ENCODE measurements at regions not wholly inside any gene's neighbourhood (a gene's known extent, or its start where the extent isn't known, plus 50 kb on each side); places are given as distances from the start of the nearest gene placed in this dataset.
A peak's percentile ranks its signal among the peaks of the same experiment; 100 is the strongest.
"Not testable (repeated sequence)": the region's sequence is repeated elsewhere in the genome, so short reads cannot be mapped to it uniquely, and the experiment has no call there.

DNA sequence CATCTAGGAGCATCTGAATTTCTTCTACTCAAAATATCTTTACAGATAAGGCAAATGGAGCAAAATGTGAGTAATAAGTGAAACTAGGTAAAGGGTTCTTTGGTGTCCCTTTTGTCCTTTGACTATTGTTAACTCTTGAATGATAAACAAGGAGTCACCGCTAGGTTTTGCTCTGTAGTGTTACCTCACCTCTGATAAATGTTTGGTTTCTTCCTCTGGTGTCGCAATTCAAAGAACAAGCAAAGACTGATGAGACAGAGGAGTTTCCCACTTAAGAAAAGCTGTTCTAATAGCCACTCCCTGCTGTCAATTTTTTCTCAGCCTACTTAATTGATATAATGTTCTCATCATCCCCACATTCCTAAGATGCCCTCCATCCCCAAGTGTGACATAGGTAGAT lies 925.9 kb downstream of the IGSF11 start:
- no peak overlapping the region for H3K27ac ChIP-seq
- no peaks in the 10 kb centered on the region for H3K9me3 ChIP-seq (replicated peaks in 1 of 11)

DNA sequence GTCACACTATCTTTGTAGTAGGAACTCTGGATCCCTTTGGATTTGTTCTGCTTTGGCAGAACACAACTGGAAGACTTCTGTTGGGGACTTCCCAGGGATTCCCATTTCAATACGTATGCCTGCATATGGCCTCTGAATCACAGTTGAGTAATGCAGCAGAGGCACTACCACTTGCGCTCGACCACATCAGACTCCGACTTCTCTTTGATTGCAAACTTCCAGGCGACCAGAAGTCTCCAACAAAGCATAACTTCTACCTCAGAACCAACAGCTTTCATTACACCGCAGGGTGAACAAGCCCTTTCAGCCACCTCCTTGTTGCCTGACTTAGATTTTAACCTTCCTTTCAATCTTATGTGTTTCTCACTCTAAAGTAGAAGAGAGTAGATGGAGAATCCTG lies 924.4 kb downstream of the IGSF11 start:
- no peak overlapping the region for H3K9ac ChIP-seq
- no peaks in the 10 kb centered on the region for H3K27me3 ChIP-seq
- H3K4me2 ChIP-seq: no peak overlapping the region
- no peaks in the 10 kb centered on the region for H3K9me3 ChIP-seq (replicated peaks in 1 of 11)
- TF ChIP-seq Cebpa-rat (IDR thresholded peaks at IDR 0.05): no peak
- H3K4me1 ChIP-seq: no peaks in the 10 kb centered on the region
- H3K36me3 ChIP-seq: no peaks in the 10 kb centered on the region
- no peaks in the 10 kb centered on the region for H4K20me1 ChIP-seq
- no peak overlapping the region for H3K27ac ChIP-seq
- H3K4me3 ChIP-seq: no peak overlapping the region

More for the DNA sequence above, 925.9 kb downstream of the IGSF11 start:
- H4K20me1 ChIP-seq: no peaks in the 10 kb centered on the region
- H3K4me3 ChIP-seq: no peak overlapping the region
- no peaks in the 10 kb centered on the region for H3K27me3 ChIP-seq
- TF ChIP-seq Cebpa-rat (IDR thresholded peaks at IDR 0.05): no peak
- H3K9ac ChIP-seq: no peak overlapping the region
- no peak overlapping the region for H3K4me2 ChIP-seq
- no peaks in the 10 kb centered on the region for H3K4me1 ChIP-seq
- no peaks in the 10 kb centered on the region for H3K36me3 ChIP-seq

DNA sequence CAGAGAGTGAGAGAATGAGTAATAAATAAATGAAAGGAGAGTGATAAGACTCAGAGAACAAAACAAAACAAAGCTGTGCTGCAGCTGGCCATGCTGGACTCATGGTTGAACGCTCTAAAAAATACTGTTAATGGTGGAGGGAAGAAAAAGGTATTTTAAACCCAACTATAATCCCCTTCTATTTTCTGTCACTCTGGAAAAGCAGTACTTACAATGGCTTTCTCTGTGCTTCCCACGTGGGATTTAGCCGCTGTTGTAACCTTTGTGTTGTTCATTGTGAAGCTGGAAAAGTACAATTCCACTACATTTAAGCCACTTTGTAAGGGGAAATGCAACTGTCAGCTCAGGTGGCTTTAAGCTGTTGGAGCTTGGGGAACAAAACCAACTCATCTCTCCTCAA lies 917.7 kb downstream of the IGSF11 start:
- H3K36me3 ChIP-seq: no peaks in the 10 kb centered on the region
- H3K27ac ChIP-seq: no peak overlapping the region

DNA sequence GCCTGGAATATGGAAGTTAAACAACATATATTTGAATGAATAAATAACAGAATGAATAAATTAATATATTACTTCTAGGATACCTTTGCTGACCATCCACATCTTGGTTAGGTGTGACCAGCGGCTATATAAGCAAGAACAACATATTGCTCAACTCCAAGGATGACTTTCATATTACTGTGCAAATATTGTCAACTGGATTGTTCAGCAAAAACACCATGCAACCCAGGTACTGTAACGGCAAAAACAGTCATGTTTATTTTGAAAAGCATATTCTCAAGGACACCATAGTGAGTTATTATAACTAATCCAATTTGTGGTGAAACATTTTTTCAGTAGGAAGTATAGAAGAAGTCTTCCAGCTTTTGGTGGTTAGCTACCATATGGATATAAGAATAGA lies 907.9 kb downstream of the IGSF11 start:
- H3K36me3 ChIP-seq: no peaks in the 10 kb centered on the region
- no peak for TF ChIP-seq Cebpa-rat (IDR thresholded peaks at IDR 0.05)
- no peak overlapping the region for H3K4me3 ChIP-seq
- no peaks in the 10 kb centered on the region for H3K27me3 ChIP-seq
- no peaks in the 10 kb centered on the region for H4K20me1 ChIP-seq
- no peak overlapping the region for H3K9ac ChIP-seq
- no peaks in the 10 kb centered on the region for H3K9me3 ChIP-seq (replicated peaks in 1 of 11)
- no peaks in the 10 kb centered on the region for H3K4me1 ChIP-seq
- no peak overlapping the region for H3K27ac ChIP-seq
- no peak overlapping the region for H3K4me2 ChIP-seq

More for the DNA sequence above, 917.7 kb downstream of the IGSF11 start:
- H3K4me1 ChIP-seq: no peaks in the 10 kb centered on the region
- no peaks in the 10 kb centered on the region for H3K27me3 ChIP-seq
- no peak overlapping the region for H3K4me3 ChIP-seq
- H3K4me2 ChIP-seq: no peak overlapping the region
- no peaks in the 10 kb centered on the region for H4K20me1 ChIP-seq
- TF ChIP-seq Cebpa-rat (IDR thresholded peaks at IDR 0.05): no peak
- no peaks in the 10 kb centered on the region for H3K9me3 ChIP-seq (replicated peaks in 1 of 11)
- H3K9ac ChIP-seq: no peak overlapping the region

DNA sequence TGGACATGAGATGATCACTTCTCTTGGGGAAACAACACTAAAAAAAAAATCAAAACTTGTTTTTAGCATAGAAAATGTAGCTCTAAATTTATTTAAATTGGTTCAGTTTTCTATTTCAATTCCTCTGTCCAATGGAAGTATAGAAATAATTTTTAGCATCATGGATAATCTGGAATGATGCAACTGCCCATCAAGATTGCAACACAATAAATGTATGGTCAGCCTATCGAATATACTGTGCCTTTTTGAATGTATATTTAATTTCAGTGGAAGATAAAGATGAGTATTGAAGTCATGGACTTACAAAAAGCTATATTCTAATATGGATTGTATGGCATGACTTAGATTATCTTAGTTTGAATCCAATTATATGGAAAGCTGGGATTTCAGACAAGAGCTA lies 906.7 kb downstream of the IGSF11 start:
- no peaks in the 10 kb centered on the region for H3K4me1 ChIP-seq
- H3K9me3 ChIP-seq (replicated peaks in 1 of 11): no peaks in the 10 kb centered on the region
- H4K20me1 ChIP-seq: no peaks in the 10 kb centered on the region
- no peaks in the 10 kb centered on the region for H3K27me3 ChIP-seq
- H3K4me2 ChIP-seq: no peak overlapping the region
- no peak overlapping the region for H3K9ac ChIP-seq
- H3K27ac ChIP-seq: no peak overlapping the region
- no peak overlapping the region for H3K4me3 ChIP-seq
- H3K36me3 ChIP-seq: no peaks in the 10 kb centered on the region
- TF ChIP-seq Cebpa-rat (IDR thresholded peaks at IDR 0.05): no peak

DNA sequence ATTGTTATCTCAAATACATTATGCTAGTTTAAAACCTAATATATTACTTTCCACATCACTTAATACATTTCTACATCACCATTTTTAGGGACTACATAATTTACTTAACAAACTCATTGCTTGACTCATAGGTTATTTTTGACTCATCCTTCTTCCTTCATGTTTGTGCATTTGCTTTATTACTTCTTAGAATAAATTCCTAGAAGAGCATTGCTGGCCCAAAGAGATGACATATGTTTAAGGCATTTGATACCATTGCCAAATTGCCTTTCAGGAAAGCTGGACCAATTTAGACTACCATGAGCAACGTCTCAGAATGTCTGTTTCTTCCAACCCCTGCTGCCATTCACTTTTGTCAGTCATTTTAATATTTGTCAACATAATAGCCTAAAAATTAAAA lies 905.8 kb downstream of the IGSF11 start:
- Histone ChIP-seq H3K9me3 (replicated peaks in 1 of 11) (no peaks in the 10 kb centered on the region), H3K4me1 (no peaks in the 10 kb centered on the region), H3K4me2 (no peak overlapping the region), H4K20me1 (no peaks in the 10 kb centered on the region), H3K4me3 (no peak overlapping the region), H3K27me3 (no peaks in the 10 kb centered on the region), H3K36me3 (no peaks in the 10 kb centered on the region), H3K27ac (no peak overlapping the region), H3K9ac (no peak overlapping the region)
- TF ChIP-seq Cebpa-rat (IDR thresholded peaks at IDR 0.05): no peak

DNA sequence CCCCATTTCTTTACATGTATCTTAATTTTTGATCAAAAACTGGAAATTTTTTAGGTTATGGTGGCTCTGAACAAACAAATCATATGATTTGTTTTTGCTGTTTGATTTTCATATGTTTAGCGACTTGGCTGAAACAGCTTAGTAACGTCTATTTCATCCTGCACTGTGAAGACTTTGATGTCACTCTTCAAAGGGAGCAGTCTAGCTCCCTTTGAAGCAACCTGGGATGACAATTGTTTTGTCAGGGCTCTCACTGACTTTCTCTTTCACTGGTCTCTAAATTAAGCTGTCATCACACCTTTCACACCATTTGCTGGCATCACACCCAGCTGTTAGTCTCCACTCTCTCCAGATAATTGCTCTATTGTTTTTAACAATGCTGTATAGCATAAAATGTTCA lies 896.9 kb downstream of the IGSF11 start:
- Histone ChIP-seq H3K4me1 (no peaks in the 10 kb centered on the region), H3K27ac (no peak overlapping the region), H4K20me1 (no peaks in the 10 kb centered on the region), H3K9me3 (replicated peaks in 1 of 11) (peaks cover 4 to 12% (median 8%) of the 10 kb centered on the region in 11 experiments; a peak in 18 of 22 replicates), H3K36me3 (no peaks in the 10 kb centered on the region), H3K4me3 (no peak overlapping the region), H3K27me3 (no peaks in the 10 kb centered on the region), H3K9ac (no peak overlapping the region), H3K4me2 (no peak overlapping the region)
- TF ChIP-seq Cebpa-rat (IDR thresholded peaks at IDR 0.05): no peak

DNA sequence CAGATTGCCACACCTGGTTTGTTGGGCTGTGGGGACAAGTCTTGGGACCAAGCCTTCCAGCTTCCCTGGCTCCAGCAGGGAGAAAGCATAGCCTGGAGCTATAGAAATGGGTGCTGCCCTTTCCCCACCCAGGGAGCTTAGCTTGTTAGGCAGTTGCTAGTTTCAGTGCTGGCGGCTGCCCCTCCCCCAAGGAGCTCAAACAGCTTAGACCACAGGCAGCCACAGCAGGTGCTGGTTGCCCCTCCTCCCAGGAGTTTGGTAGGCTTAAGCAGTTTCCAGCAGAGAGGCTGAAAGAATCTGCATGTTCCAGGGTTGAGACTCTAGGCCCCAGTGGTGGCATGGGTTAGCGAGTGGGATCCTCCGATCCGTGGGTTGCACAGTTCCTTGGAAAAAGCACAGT lies 889.7 kb downstream of the IGSF11 start:
- Histone ChIP-seq H3K4me2 (peak overlapping the region in 6 of 11 experiments; percentile 20 to 44 (median 33); a peak in 9 of 22 replicates), H3K4me1 (peaks cover 0 to 8% (median 6%) of the 10 kb centered on the region in 10 experiments; a peak in 8 of 20 replicates), H3K9me3 (replicated peaks in 1 of 11) (no peaks in the 10 kb centered on the region; a peak in 2 of 22 replicates), H3K27me3 (no peaks in the 10 kb centered on the region), H4K20me1 (no peaks in the 10 kb centered on the region), H3K4me3 (no peak overlapping the region), H3K27ac (no peak overlapping the region), H3K9ac (no peak overlapping the region), H3K36me3 (no peaks in the 10 kb centered on the region)
- no peak for TF ChIP-seq Cebpa-rat (IDR thresholded peaks at IDR 0.05)

DNA sequence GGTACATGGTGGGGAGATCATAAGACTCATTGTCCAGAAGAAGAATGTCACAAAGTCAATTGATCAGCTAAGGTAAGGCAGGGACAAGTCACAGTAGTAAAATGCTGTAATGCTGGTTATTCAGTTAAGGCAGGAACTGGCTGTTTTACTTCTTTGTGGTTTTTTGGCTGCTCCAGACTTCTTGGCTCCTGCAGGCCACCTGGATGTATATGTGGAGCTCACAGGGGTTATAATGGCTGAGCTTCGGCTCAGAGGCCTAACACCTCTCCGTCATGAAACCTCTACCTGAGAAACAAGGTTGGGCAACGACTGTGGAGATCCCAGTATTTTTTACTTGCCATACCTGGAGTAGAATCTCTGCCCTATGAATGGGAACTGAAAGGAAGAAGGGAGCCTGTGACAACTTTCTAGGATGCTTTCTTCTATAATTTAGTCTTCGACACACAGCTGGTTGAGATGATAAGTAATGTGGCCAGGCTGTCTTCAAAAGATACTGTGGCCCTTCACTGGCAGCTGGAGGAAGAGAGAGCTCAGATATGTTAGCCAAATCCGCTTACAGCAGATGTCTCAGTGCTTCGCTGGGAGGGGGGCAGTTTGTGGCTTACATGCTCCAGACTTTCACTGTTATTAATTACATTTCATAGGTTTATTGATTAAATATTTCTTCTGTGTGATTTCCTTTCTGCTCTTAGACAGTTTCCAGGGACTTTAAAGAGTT lies 887.8 kb downstream of the IGSF11 start:
- Histone ChIP-seq H3K27ac (no peak overlapping the region), H3K36me3 (no peaks in the 10 kb centered on the region), H3K4me3 (no peak overlapping the region), H3K4me2 (no peak overlapping the region), H3K9me3 (replicated peaks in 1 of 11) (peaks cover 0 to 11% (median 5%) of the 10 kb centered on the region in 11 experiments; a peak in 12 of 22 replicates), H4K20me1 (no peaks in the 10 kb centered on the region), H3K9ac (no peak overlapping the region), H3K27me3 (no peaks in the 10 kb centered on the region), H3K4me1 (peaks cover 0 to 8% (median 6%) of the 10 kb centered on the region in 10 experiments; a peak in 8 of 20 replicates)
- no peak for TF ChIP-seq Cebpa-rat (IDR thresholded peaks at IDR 0.05)

DNA sequence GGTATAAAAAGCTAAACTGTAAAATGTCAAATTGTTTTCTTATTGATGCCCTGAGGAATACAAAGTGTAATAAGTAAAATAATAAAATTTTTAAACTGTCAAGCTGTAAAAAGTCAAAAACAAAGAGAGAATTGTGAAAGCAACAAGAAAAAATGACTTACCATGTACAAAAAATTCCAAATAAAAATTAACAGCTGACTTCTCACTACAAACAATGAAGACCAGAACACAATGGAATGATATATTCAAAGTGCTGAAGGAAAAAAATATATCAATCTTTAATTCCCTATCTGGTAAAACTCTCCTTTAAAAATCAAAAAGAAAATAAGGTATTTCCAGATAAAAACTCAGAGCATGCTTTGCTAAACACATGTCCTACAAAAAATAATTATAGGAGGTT lies 883.5 kb downstream of the IGSF11 start:
- no peaks in the 10 kb centered on the region for H4K20me1 ChIP-seq
- no peaks in the 10 kb centered on the region for H3K4me1 ChIP-seq
- no peaks in the 10 kb centered on the region for H3K36me3 ChIP-seq
- peaks cover 0 to 11% (median 5%) of the 10 kb centered on the region in 11 experiments; a peak in 11 of 22 replicates for H3K9me3 ChIP-seq (replicated peaks in 1 of 11)
- H3K4me3 ChIP-seq: no peak overlapping the region
- no peak overlapping the region for H3K9ac ChIP-seq
- H3K27ac ChIP-seq: no peak overlapping the region
- no peak for TF ChIP-seq Cebpa-rat (IDR thresholded peaks at IDR 0.05)
- H3K4me2 ChIP-seq: no peak overlapping the region
- H3K27me3 ChIP-seq: no peaks in the 10 kb centered on the region

DNA sequence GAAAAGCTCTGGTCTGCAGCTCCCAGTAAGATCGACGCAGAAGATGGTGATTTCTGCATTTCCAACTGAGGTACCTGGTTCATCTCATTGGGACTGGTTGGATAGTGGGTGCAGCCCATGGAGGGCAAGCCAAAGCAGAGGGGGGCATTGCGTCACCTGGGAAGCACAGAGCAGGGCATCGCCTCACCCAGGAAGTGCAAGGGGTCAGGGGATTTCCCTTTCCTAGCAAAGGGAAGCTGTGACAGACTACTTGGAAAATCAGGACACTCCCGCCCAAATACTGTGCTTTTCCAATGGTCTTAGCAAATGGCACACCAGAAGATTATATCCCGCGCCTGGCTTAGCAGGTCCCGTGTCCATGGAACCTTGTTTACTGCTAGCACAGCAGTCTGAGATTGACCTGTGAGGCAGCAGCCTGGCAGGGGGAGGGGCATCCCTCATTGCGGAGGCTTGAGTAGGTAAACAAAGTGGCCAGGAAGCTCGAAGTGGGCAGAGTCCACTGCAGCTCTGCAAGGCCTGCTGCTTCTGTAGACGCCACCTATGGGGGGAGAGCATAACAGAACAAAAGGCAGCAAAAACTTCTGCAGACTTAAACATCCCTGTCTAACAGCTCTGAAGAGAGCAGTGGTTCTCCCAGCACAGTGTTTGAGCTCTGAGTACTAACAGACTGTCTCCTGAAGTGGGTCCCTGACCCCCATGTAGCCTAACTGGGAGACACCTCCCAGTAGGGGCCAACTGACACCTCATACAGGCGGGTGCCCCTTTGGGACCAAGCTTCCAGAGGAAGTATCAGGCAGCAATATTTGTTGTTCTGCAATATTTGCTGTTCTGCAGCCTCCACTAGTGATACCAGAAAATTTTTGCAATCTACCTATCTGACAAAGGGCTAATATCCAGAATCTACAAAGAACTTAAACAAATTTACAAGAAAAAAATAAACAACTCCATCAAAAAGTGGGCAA lies 871.7 kb downstream of the IGSF11 start:
- H4K20me1 ChIP-seq; H3K27me3 ChIP-seq; H3K9me3 ChIP-seq (replicated peaks in 1 of 11); H3K9ac ChIP-seq; H3K4me3 ChIP-seq; H3K36me3 ChIP-seq; H3K4me2 ChIP-seq; H3K4me1 ChIP-seq; H3K27ac ChIP-seq: not testable (repeated sequence)
